Esophagus muscularis mucosa (tissue), 4 donors: ENCODE measurements at regions not wholly inside any gene's neighbourhood (a gene's known extent, or its start where the extent isn't known, plus 50 kb on each side); places are given as distances from the start of the nearest gene placed in this dataset.

Experiments used
- EP300 ChIP-seq: sonication (generic); formaldehyde crosslinking; IDR thresholded peaks from one replicate; pipeline ENCODE4 v1.6.1; 2017; ENCODE audit warnings: antibody characterized with exemption
- POLR2A ChIP-seq: fragments of 450-650 bp; IDR thresholded peaks from one replicate; pipeline ENCODE4 v1.6.1; 2017; ENCODE audit warnings: antibody characterized with exemption, moderate library complexity, mild to moderate bottlenecking, low read depth
- POLR2AphosphoS5 ChIP-seq, 2 donors: sonication (generic); formaldehyde crosslinking; IDR thresholded peaks; one replicate each; pipeline ENCODE4 v1.6.1; 2017; ENCODE audit warnings: antibody characterized with exemption in 2 of 2
- TF ChIP-seq, protein P1 (sequence below), 3 experiments: fragments of 200-600 bp in 2 of 3; fragments of 450-650 bp in 1 of 3; sonication (generic) in 2 of 3; IDR thresholded peaks; one replicate each; pipeline ENCODE4 v1.5.1; 2017 to 2019; ENCODE audit warnings: antibody characterized with exemption in 3 of 3, mild to moderate bottlenecking in 2 of 3, moderate library complexity in 1 of 3

DNA sequence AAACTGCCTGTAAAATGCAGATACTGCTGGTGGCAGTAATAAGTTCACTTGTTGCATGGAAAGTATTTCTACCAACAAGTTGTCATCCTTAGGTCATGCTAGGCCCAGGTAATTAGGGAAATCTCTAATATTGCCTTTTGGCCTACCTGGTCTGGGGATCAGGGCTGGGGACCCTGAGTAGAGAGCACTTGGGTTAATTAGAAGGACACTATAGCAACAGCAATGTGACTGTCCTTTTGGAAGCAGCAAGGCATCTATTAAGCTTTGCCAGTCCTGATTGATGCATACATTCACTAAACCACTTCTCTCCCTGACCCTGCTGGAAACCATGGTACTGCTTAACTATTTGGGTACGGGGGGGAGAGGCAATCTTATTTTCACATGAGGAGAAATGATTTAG is 86.5 kb upstream of the GNAZ start:
- TF ChIP-seq, protein P1, sequence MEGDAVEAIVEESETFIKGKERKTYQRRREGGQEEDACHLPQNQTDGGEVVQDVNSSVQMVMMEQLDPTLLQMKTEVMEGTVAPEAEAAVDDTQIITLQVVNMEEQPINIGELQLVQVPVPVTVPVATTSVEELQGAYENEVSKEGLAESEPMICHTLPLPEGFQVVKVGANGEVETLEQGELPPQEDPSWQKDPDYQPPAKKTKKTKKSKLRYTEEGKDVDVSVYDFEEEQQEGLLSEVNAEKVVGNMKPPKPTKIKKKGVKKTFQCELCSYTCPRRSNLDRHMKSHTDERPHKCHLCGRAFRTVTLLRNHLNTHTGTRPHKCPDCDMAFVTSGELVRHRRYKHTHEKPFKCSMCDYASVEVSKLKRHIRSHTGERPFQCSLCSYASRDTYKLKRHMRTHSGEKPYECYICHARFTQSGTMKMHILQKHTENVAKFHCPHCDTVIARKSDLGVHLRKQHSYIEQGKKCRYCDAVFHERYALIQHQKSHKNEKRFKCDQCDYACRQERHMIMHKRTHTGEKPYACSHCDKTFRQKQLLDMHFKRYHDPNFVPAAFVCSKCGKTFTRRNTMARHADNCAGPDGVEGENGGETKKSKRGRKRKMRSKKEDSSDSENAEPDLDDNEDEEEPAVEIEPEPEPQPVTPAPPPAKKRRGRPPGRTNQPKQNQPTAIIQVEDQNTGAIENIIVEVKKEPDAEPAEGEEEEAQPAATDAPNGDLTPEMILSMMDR (IDR thresholded peaks at IDR 0.05): no peak
- no peak for TF ChIP-seq POLR2A
- TF ChIP-seq POLR2AphosphoS5 (IDR thresholded peaks at IDR 0.05): no peak
- no peak for TF ChIP-seq EP300
